GM23338 (cell line): ENCODE measurements at regions not wholly inside any gene's neighbourhood (a gene's known extent, or its start where the extent isn't known, plus 50 kb on each side); places are given as distances from the start of the nearest gene placed in this dataset.

ENCODE experiments used
- CREB1 ChIP-seq: fragments of 250-450 bp; sonication (Bioruptor Pico); IDR thresholded peaks from 2 replicates; pipeline ENCODE4 v1.5.0; 2020; ENCODE audit warnings: low read depth, mild to moderate bottlenecking, moderate library complexity
- EZH2 ChIP-seq: fragments of 200-600 bp; sonication (generic); IDR thresholded peaks from one replicate; pipeline ENCODE4 v1.8.0; 2017; ENCODE audit warnings: antibody characterized with exemption, mild to moderate bottlenecking, low read depth; ENCODE audit not compliant: unreplicated experiment
- EZH2phosphoT487 ChIP-seq: fragments of 200-600 bp; sonication (generic); IDR thresholded peaks from one replicate; pipeline ENCODE4 v1.8.1; 2018; ENCODE audit warnings: antibody characterized with exemption; ENCODE audit not compliant: unreplicated experiment
- JUNB ChIP-seq: IDR thresholded peaks from one replicate; pipeline ENCODE4 v1.6.1; 2016; ENCODE audit warnings: antibody characterized with exemption; ENCODE audit not compliant: unreplicated experiment
- POLR2AphosphoS5 ChIP-seq: IDR thresholded peaks from 2 replicates; pipeline ENCODE4 v1.6.1; 2016; ENCODE audit warnings: antibody characterized with exemption, low read depth
- STAT1 ChIP-seq: IDR thresholded peaks from one replicate; pipeline ENCODE4 v1.6.1; 2016; ENCODE audit warnings: antibody characterized with exemption; ENCODE audit not compliant: unreplicated experiment
- TF ChIP-seq, protein P1 (sequence below), 2 experiments: fragments of 200-600 bp in 1 of 2; sonication (generic) in 1 of 2; conservative IDR thresholded peaks; 2 replicates each; pipeline versions ENCODE4 v1.5.1 to v1.6.1; 2016 to 2017; ENCODE audit warnings: antibody characterized with exemption in 2 of 2, low read depth in 2 of 2, mild to moderate bottlenecking in 2 of 2, moderate library complexity in 1 of 2
- TF ChIP-seq, protein P2 (sequence below): IDR thresholded peaks from one replicate; pipeline ENCODE4 v1.6.1; 2018; ENCODE audit warnings: antibody characterized with exemption; ENCODE audit not compliant: unreplicated experiment
- TF ChIP-seq, protein P3 (sequence below): fragments of 250-450 bp; sonication (Bioruptor Pico); IDR thresholded peaks from 2 replicates; pipeline ENCODE4 v1.5.0; 2020; ENCODE audit warnings: mild to moderate bottlenecking, moderate library complexity
- TF ChIP-seq, protein P4 (sequence below): IDR thresholded peaks from 2 replicates; pipeline ENCODE4 v1.6.1; 2016; ENCODE audit warnings: antibody characterized with exemption

- TF ChIP-seq, protein P1, sequence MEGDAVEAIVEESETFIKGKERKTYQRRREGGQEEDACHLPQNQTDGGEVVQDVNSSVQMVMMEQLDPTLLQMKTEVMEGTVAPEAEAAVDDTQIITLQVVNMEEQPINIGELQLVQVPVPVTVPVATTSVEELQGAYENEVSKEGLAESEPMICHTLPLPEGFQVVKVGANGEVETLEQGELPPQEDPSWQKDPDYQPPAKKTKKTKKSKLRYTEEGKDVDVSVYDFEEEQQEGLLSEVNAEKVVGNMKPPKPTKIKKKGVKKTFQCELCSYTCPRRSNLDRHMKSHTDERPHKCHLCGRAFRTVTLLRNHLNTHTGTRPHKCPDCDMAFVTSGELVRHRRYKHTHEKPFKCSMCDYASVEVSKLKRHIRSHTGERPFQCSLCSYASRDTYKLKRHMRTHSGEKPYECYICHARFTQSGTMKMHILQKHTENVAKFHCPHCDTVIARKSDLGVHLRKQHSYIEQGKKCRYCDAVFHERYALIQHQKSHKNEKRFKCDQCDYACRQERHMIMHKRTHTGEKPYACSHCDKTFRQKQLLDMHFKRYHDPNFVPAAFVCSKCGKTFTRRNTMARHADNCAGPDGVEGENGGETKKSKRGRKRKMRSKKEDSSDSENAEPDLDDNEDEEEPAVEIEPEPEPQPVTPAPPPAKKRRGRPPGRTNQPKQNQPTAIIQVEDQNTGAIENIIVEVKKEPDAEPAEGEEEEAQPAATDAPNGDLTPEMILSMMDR (conservative IDR thresholded peaks at IDR 0.05; ENCODE audit: low read depth in 2 of 2): no peak
- TF ChIP-seq POLR2AphosphoS5 (no peak), EZH2 (no peak), EZH2phosphoT487 (no peak), CREB1 (no peak), STAT1 (no peak), JUNB (no peak)
- TF ChIP-seq, protein P2, sequence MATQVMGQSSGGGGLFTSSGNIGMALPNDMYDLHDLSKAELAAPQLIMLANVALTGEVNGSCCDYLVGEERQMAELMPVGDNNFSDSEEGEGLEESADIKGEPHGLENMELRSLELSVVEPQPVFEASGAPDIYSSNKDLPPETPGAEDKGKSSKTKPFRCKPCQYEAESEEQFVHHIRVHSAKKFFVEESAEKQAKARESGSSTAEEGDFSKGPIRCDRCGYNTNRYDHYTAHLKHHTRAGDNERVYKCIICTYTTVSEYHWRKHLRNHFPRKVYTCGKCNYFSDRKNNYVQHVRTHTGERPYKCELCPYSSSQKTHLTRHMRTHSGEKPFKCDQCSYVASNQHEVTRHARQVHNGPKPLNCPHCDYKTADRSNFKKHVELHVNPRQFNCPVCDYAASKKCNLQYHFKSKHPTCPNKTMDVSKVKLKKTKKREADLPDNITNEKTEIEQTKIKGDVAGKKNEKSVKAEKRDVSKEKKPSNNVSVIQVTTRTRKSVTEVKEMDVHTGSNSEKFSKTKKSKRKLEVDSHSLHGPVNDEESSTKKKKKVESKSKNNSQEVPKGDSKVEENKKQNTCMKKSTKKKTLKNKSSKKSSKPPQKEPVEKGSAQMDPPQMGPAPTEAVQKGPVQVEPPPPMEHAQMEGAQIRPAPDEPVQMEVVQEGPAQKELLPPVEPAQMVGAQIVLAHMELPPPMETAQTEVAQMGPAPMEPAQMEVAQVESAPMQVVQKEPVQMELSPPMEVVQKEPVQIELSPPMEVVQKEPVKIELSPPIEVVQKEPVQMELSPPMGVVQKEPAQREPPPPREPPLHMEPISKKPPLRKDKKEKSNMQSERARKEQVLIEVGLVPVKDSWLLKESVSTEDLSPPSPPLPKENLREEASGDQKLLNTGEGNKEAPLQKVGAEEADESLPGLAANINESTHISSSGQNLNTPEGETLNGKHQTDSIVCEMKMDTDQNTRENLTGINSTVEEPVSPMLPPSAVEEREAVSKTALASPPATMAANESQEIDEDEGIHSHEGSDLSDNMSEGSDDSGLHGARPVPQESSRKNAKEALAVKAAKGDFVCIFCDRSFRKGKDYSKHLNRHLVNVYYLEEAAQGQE: no peak
- TF ChIP-seq, protein P3, sequence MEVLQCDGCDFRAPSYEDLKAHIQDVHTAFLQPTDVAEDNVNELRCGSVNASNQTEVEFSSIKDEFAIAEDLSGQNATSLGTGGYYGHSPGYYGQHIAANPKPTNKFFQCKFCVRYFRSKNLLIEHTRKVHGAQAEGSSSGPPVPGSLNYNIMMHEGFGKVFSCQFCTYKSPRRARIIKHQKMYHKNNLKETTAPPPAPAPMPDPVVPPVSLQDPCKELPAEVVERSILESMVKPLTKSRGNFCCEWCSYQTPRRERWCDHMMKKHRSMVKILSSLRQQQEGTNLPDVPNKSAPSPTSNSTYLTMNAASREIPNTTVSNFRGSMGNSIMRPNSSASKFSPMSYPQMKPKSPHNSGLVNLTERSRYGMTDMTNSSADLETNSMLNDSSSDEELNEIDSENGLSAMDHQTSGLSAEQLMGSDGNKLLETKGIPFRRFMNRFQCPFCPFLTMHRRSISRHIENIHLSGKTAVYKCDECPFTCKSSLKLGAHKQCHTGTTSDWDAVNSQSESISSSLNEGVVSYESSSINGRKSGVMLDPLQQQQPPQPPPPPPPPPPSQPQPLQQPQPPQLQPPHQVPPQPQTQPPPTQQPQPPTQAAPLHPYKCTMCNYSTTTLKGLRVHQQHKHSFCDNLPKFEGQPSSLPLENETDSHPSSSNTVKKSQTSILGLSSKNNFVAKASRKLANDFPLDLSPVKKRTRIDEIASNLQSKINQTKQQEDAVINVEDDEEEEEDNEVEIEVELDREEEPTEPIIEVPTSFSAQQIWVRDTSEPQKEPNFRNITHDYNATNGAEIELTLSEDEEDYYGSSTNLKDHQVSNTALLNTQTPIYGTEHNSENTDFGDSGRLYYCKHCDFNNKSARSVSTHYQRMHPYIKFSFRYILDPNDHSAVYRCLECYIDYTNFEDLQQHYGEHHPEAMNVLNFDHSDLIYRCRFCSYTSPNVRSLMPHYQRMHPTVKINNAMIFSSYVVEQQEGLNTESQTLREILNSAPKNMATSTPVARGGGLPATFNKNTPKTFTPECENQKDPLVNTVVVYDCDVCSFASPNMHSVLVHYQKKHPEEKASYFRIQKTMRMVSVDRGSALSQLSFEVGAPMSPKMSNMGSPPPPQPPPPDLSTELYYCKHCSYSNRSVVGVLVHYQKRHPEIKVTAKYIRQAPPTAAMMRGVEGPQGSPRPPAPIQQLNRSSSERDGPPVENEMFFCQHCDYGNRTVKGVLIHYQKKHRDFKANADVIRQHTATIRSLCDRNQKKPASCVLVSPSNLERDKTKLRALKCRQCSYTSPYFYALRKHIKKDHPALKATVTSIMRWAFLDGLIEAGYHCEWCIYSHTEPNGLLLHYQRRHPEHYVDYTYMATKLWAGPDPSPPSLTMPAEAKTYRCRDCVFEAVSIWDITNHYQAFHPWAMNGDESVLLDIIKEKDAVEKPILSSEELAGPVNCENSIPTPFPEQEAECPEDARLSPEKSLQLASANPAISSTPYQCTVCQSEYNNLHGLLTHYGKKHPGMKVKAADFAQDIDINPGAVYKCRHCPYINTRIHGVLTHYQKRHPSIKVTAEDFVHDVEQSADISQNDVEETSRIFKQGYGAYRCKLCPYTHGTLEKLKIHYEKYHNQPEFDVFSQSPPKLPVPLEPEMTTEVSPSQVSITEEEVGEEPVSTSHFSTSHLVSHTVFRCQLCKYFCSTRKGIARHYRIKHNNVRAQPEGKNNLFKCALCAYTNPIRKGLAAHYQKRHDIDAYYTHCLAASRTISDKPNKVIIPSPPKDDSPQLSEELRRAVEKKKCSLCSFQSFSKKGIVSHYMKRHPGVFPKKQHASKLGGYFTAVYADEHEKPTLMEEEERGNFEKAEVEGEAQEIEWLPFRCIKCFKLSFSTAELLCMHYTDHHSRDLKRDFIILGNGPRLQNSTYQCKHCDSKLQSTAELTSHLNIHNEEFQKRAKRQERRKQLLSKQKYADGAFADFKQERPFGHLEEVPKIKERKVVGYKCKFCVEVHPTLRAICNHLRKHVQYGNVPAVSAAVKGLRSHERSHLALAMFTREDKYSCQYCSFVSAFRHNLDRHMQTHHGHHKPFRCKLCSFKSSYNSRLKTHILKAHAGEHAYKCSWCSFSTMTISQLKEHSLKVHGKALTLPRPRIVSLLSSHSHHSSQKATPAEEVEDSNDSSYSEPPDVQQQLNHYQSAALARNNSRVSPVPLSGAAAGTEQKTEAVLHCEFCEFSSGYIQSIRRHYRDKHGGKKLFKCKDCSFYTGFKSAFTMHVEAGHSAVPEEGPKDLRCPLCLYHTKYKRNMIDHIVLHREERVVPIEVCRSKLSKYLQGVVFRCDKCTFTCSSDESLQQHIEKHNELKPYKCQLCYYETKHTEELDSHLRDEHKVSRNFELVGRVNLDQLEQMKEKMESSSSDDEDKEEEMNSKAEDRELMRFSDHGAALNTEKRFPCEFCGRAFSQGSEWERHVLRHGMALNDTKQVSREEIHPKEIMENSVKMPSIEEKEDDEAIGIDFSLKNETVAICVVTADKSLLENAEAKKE (CRISPR knock-in tag): no peak
- TF ChIP-seq, protein P4, sequence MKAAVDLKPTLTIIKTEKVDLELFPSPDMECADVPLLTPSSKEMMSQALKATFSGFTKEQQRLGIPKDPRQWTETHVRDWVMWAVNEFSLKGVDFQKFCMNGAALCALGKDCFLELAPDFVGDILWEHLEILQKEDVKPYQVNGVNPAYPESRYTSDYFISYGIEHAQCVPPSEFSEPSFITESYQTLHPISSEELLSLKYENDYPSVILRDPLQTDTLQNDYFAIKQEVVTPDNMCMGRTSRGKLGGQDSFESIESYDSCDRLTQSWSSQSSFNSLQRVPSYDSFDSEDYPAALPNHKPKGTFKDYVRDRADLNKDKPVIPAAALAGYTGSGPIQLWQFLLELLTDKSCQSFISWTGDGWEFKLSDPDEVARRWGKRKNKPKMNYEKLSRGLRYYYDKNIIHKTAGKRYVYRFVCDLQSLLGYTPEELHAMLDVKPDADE: no peak
Measured at GRCh38 chr12:69024907-69025306, 91.9 kb upstream of the CPM start.
